H1 (cell line): ENCODE measurements at regions not wholly inside any gene's neighbourhood (a gene's known extent, or its start where the extent isn't known, plus 50 kb on each side); places are given as distances from the start of the nearest gene placed in this dataset.

Experiments
- CTCF ChIA-PET: fragments of 300-600 bp; sonication (Branson Sonifier 250); formaldehyde crosslinking; loops from one replicate; lab custom pipeline; 2021; ENCODE audit not compliant: partially characterized antibody; lab: Charles Lee
- POLR2A ChIA-PET: fragments of 300-600 bp; sonication (Branson Sonifier 250); formaldehyde crosslinking; loops from one replicate; lab custom pipeline; 2021; ENCODE audit warnings: inconsistent platforms; ENCODE audit not compliant: partially characterized antibody; lab: Charles Lee
- DNase-seq, 2 experiments: peaks; one replicate each; pipeline versions ENCODE4 v3.0.0 to v3.0.0-alpha.2; 2010 to 2022; ENCODE audit warnings: low spot score in 2 of 2, low read depth in 1 of 2, mixed read lengths in 1 of 2
- FAIRE-seq: peaks from 2 replicates; lab custom pipeline; 2011; peaks lifted over from hg19 to GRCh38; lab: Jason Lieb, UNC
- H2AFZ ChIP-seq: 2 replicates; pipeline ENCODE4 v1.8.1; 2012; ENCODE audit warnings: low read length, inconsistent platforms
- H2AK5ac ChIP-seq: 2 replicates; pipeline ENCODE4 v1.6.1; 2013; ENCODE audit warnings: low read depth, low read length
- H2BK120ac ChIP-seq: replicated peaks from 2 replicates; pipeline ENCODE3; 2013; ENCODE audit warnings: low read depth, low read length, inconsistent platforms
- H2BK12ac ChIP-seq: 2 replicates; pipeline ENCODE4 v1.6.1; 2013; ENCODE audit warnings: low read depth, low read length
- H2BK15ac ChIP-seq: 2 replicates; pipeline ENCODE4 v1.6.1; 2013; ENCODE audit warnings: low read length
- H2BK20ac ChIP-seq: 2 replicates; pipeline ENCODE4 v1.6.1; 2013; ENCODE audit warnings: low read length
- H2BK5ac ChIP-seq: 2 replicates; pipeline ENCODE4 v1.6.1; 2013; ENCODE audit warnings: low read depth, low read length
- H3K14ac ChIP-seq: 2 replicates; pipeline ENCODE4 v1.6.1; 2013; ENCODE audit warnings: inconsistent platforms; ENCODE audit not compliant: insufficient read length
- H3K18ac ChIP-seq: 2 replicates; pipeline ENCODE4 v1.6.1; 2013; ENCODE audit warnings: low read length; ENCODE audit errors: extremely low read depth
- H3K23ac ChIP-seq: 2 replicates; pipeline ENCODE4 v1.6.1; 2013; ENCODE audit warnings: inconsistent platforms; ENCODE audit not compliant: insufficient read length
- H3K23me2 ChIP-seq: 2 replicates; pipeline ENCODE4 v1.6.1; 2013; ENCODE audit warnings: low read depth, low read length
- H3K27ac ChIP-seq: 2 replicates; pipeline ENCODE4 v1.6.1; 2011; ENCODE audit warnings: low read depth, low read length, inconsistent platforms
- H3K27me3 ChIP-seq, 4 experiments: replicated peaks in 1 of 4; 1 replicate in 1 of 4; 2 replicates in 3 of 4; pipeline versions ENCODE4 v1.6.1 to v1.8.1; 2011 to 2013; ENCODE audit warnings: low read length in 3 of 4, mild to moderate bottlenecking in 3 of 4, inconsistent platforms in 2 of 4, mixed read lengths in 2 of 4, moderate library complexity in 1 of 4; ENCODE audit not compliant: control insufficient read depth in 3 of 4, insufficient read depth in 3 of 4; ENCODE audit errors: extremely low read depth in 1 of 4
- H3K36me3 ChIP-seq, 4 experiments: 2 replicates each; pipeline versions ENCODE4 v1.6.1 to v1.8.1; 2011 to 2013; ENCODE audit warnings: mild to moderate bottlenecking in 4 of 4, low read length in 3 of 4, moderate library complexity in 2 of 4, control low read depth in 1 of 4, inconsistent platforms in 1 of 4; ENCODE audit not compliant: insufficient read depth in 4 of 4, control insufficient read depth in 2 of 4
- H3K4ac ChIP-seq: replicated peaks from 2 replicates; pipeline ENCODE3; 2013; ENCODE audit warnings: low read length, low read depth, mixed read lengths, inconsistent platforms; ENCODE audit not compliant: insufficient read length
- H3K4me1 ChIP-seq, 4 experiments: replicated peaks in 1 of 4; 1 replicate in 1 of 4; 2 replicates in 3 of 4; pipeline versions ENCODE4 v1.6.1 to v1.8.1; 2011 to 2013; ENCODE audit warnings: low read length in 3 of 4, inconsistent platforms in 2 of 4, mixed read lengths in 1 of 4; ENCODE audit not compliant: insufficient read depth in 4 of 4, control insufficient read depth in 3 of 4
- H3K4me2 ChIP-seq, 2 experiments: 2 replicates each; pipeline versions ENCODE4 v1.6.1 to v1.8.1; 2011 to 2013; ENCODE audit warnings: low read depth in 2 of 2, low read length in 2 of 2, control low read depth in 1 of 2, inconsistent platforms in 1 of 2, mild to moderate bottlenecking in 1 of 2; ENCODE audit not compliant: insufficient read depth in 1 of 2
- H3K4me3 ChIP-seq, 4 experiments: fragments of 200-600, 300-600 bp in 1 of 4; sonication (generic), shearing (Covaris generic), sonication (Bioruptor Twin) in 1 of 4; 2 replicates each; pipeline versions ENCODE4 v1.5.1 to v1.8.1; 2011 to 2016; ENCODE audit warnings: low read length in 4 of 4, low read depth in 3 of 4, control low read depth in 2 of 4, inconsistent platforms in 2 of 4, mild to moderate bottlenecking in 2 of 4, mixed read lengths in 1 of 4, moderate library complexity in 1 of 4; ENCODE audit not compliant: insufficient read depth in 2 of 4; ENCODE audit errors: extremely low read depth in 1 of 4
- H3K56ac ChIP-seq: replicated peaks from 2 replicates; pipeline ENCODE3; 2013; ENCODE audit warnings: low read depth, mild to moderate bottlenecking, mixed read lengths, low read length, inconsistent platforms; ENCODE audit not compliant: insufficient read length
- H3K79me1 ChIP-seq: 2 replicates; pipeline ENCODE4 v1.6.1; 2013; ENCODE audit warnings: low read depth, low read length, control low read depth
- H3K79me2 ChIP-seq, 2 experiments: 2 replicates each; pipeline versions ENCODE4 v1.6.1 to v1.8.1; 2012 to 2013; ENCODE audit warnings: low read length in 2 of 2, mild to moderate bottlenecking in 2 of 2, inconsistent platforms in 1 of 2; ENCODE audit not compliant: insufficient read depth in 2 of 2, control insufficient read depth in 1 of 2
- H3K9ac ChIP-seq, 4 experiments: replicated peaks in 1 of 4; 1 replicate in 1 of 4; 2 replicates in 3 of 4; pipeline versions ENCODE4 v1.6.1 to v1.8.1; 2011 to 2013; ENCODE audit warnings: low read depth in 3 of 4, low read length in 3 of 4, control low read depth in 2 of 4, mild to moderate bottlenecking in 2 of 4, moderate library complexity in 2 of 4, inconsistent platforms in 1 of 4; ENCODE audit errors: extremely low read depth in 1 of 4
- H3K9me3 ChIP-seq, 2 experiments: 2 replicates each; pipeline versions ENCODE4 v1.6.1 to v1.8.1; 2012 to 2013; ENCODE audit warnings: mild to moderate bottlenecking in 2 of 2, moderate library complexity in 2 of 2, control low read depth in 1 of 2, inconsistent platforms in 1 of 2, low read depth in 1 of 2, low read length in 1 of 2, mixed read lengths in 1 of 2; ENCODE audit not compliant: insufficient read depth in 2 of 2
- H4K20me1 ChIP-seq, 2 experiments: replicated peaks in 1 of 2; 2 replicates each; pipeline versions ENCODE3 to v1.8.1; 2011 to 2013; ENCODE audit warnings: inconsistent platforms in 2 of 2, low read length in 2 of 2, mild to moderate bottlenecking in 1 of 2; ENCODE audit not compliant: insufficient read depth in 2 of 2, control insufficient read depth in 1 of 2
- H4K5ac ChIP-seq: 2 replicates; pipeline ENCODE4 v1.6.1; 2013; ENCODE audit warnings: low read length, low read depth, mixed read lengths, inconsistent platforms; ENCODE audit not compliant: insufficient read length
- H4K8ac ChIP-seq: 2 replicates; pipeline ENCODE4 v1.8.0; 2013; ENCODE audit warnings: mild to moderate bottlenecking, moderate library complexity, low read length, inconsistent platforms; ENCODE audit not compliant: insufficient read depth; ENCODE audit errors: extremely low read depth
- H4K91ac ChIP-seq: replicated peaks from 2 replicates; pipeline ENCODE3; 2013; ENCODE audit warnings: low read length, mixed read lengths, inconsistent platforms; ENCODE audit not compliant: insufficient read length
- BCL11A ChIP-seq, 2 experiments: IDR thresholded peaks; one replicate each; pipeline ENCODE4 v1.6.1; 2011; ENCODE audit warnings: low read depth in 2 of 2, low read length in 2 of 2, mild to moderate bottlenecking in 2 of 2
- EZH2 ChIP-seq: fragments of 200-600 bp; sonication (generic); IDR thresholded peaks from 2 replicates; pipeline ENCODE4 v1.7.1; 2012; ENCODE audit warnings: low read depth, mild to moderate bottlenecking, moderate library complexity, low read length, inconsistent platforms; ENCODE audit not compliant: severe bottlenecking
- GABPA ChIP-seq: IDR thresholded peaks from 2 replicates; pipeline ENCODE4 v1.6.1; 2011; ENCODE audit warnings: mild to moderate bottlenecking, low read length, moderate library complexity, borderline replicate concordance; ENCODE audit not compliant: insufficient read depth
- PHF8 ChIP-seq: fragments of 200-600 bp; sonication (generic); conservative IDR thresholded peaks from 2 replicates; pipeline ENCODE4 v1.7.1; 2012; ENCODE audit warnings: low read depth, mild to moderate bottlenecking, inconsistent platforms, low read length, moderate library complexity
- SP2 ChIP-seq: IDR thresholded peaks from 2 replicates; pipeline ENCODE4 v1.6.1; 2012; ENCODE audit warnings: mild to moderate bottlenecking, low read length, inconsistent platforms
- SP4 ChIP-seq: IDR thresholded peaks from 2 replicates; pipeline ENCODE4 v1.6.1; 2012; ENCODE audit warnings: low read length, inconsistent platforms
- TCF12 ChIP-seq: IDR thresholded peaks from 2 replicates; pipeline ENCODE4 v1.6.1; 2011; ENCODE audit warnings: low read depth, mild to moderate bottlenecking, low read length
- WGBS, 2 experiments: shearing (Covaris generic) in 1 of 2; methylation state at CpG; one replicate each; pipeline versions ENCODE4 v1.1.6 to v1.1.7; 2013 to 2015; ENCODE audit warnings: low lambda C conversion rate in 2 of 2, mixed read lengths in 2 of 2, inconsistent platforms in 1 of 2, low coverage in 1 of 2, missing lambda C conversion rate in 1 of 2; ENCODE audit not compliant: insufficient replicate concordance in 2 of 2, insufficient coverage in 1 of 2, insufficient read length in 1 of 2; ENCODE audit errors: extremely low coverage in 1 of 2, missing lambda C conversion rate in 1 of 2; 5-methylcytosine and 5-hydroxymethylcytosine counted together

GRCh38 chr16:80477838-80478237, 63.0 kb upstream of the DYNLRB2 start:
- H3K23me2 ChIP-seq, result no peaks in the 10 kb centered on the region
- H4K91ac ChIP-seq, result no peak overlapping the region
- H4K20me1 ChIP-seq, result no peaks in the 10 kb centered on the region
- POLR2A ChIA-PET, result no interaction called here
- no peak overlapping the region for H4K5ac ChIP-seq
- no peak overlapping the region for H2BK15ac ChIP-seq
- no peak overlapping the region for H3K18ac ChIP-seq
- no peak overlapping the region for H3K4ac ChIP-seq
- no peak overlapping the region for H2BK20ac ChIP-seq
- H3K27me3 ChIP-seq, result no peaks in the 10 kb centered on the region; a peak in 1 of 7 replicates
- H3K79me2 ChIP-seq, result no peaks in the 10 kb centered on the region
- H2BK5ac ChIP-seq, result no peak overlapping the region
- no peaks in the 10 kb centered on the region for H3K4me1 ChIP-seq
- no peak for TF ChIP-seq EZH2
- no peak for TF ChIP-seq TCF12
- no peak for TF ChIP-seq GABPA
- no peak for TF ChIP-seq PHF8
- no peak for TF ChIP-seq BCL11A (IDR thresholded peaks at IDR 0.05; ENCODE audit: low read depth in 2 of 2, low read length in 2 of 2)
- TF ChIP-seq SP2, result no peak
- TF ChIP-seq SP4, result no peak
- TF ChIP-seq, all 59 proteins: peak for 0
- Histone ChIP-seq H3K27ac (no peak overlapping the region), H3K4me3 (no peak overlapping the region), H3K79me1 (no peaks in the 10 kb centered on the region), H2AK5ac (no peak overlapping the region), H3K36me3 (no peaks in the 10 kb centered on the region), H3K4me2 (no peak overlapping the region), H2AFZ (no peak overlapping the region), H3K9ac (no peak overlapping the region), H3K56ac (no peak overlapping the region), H3K14ac (no peak overlapping the region), H3K23ac (no peak overlapping the region), H2BK120ac (no peak overlapping the region), H4K8ac (no peak overlapping the region), H2BK12ac (no peak overlapping the region), H3K9me3 (no peaks in the 10 kb centered on the region)
- CTCF ChIA-PET, result interaction anchor here (1.3 kb wide), 1 partner anchor 108 kb away, joined by 3 read pairs; no protein-coding TSS in a partner anchor
- DNase-seq (no peak), FAIRE-seq (no peak)
- 86% methylated on average over 2 of the region's 2 CpGs; no CpG with 5 or more reads in 1 of the 2 experiments for WGBS, 2 experiments
